GM23338 (cell line): ENCODE measurements at regions not wholly inside any gene's neighbourhood (a gene's known extent, or its start where the extent isn't known, plus 50 kb on each side); places are given as distances from the start of the nearest gene placed in this dataset.
"Not testable (repeated sequence)": the region's sequence is repeated elsewhere in the genome, so short reads cannot be mapped to it uniquely, and the experiment has no call there.

Source experiments
- CTCF ChIP-seq, 2 experiments: fragments of 200-600 bp in 1 of 2; sonication (generic) in 1 of 2; conservative IDR thresholded peaks; 2 replicates each; pipeline versions ENCODE4 v1.5.1 to v1.6.1; 2016 to 2017; ENCODE audit warnings: antibody characterized with exemption in 2 of 2, low read depth in 2 of 2, mild to moderate bottlenecking in 2 of 2, moderate library complexity in 1 of 2
- EZH2 ChIP-seq: fragments of 200-600 bp; sonication (generic); IDR thresholded peaks from one replicate; pipeline ENCODE4 v1.8.0; 2017; ENCODE audit warnings: antibody characterized with exemption, mild to moderate bottlenecking, low read depth; ENCODE audit not compliant: unreplicated experiment
- POLR2AphosphoS5 ChIP-seq: IDR thresholded peaks from 2 replicates; pipeline ENCODE4 v1.6.1; 2016; ENCODE audit warnings: antibody characterized with exemption, low read depth

GRCh38 chr22:23460517-23461031 lies 119.5 kb downstream of the IGLL1 start:
- not testable (repeated sequence) for TF ChIP-seq EZH2; CTCF (conservative IDR thresholded peaks at IDR 0.05; ENCODE audit: low read depth in 2 of 2); POLR2AphosphoS5
